NCI-H2081 (cell line): ENCODE measurements at regions not wholly inside any gene's neighbourhood (a gene's known extent, or its start where the extent isn't known, plus 50 kb on each side); places are given as distances from the start of the nearest gene placed in this dataset.
"Not testable (repeated sequence)": the region's sequence is repeated elsewhere in the genome, so short reads cannot be mapped to it uniquely, and the experiment has no call there.

Source experiments
- DNase-seq, 2 experiments: peaks; one replicate each; lab custom pipeline; 2025; lab: John Stamatoyannopoulos, UW

DNA sequence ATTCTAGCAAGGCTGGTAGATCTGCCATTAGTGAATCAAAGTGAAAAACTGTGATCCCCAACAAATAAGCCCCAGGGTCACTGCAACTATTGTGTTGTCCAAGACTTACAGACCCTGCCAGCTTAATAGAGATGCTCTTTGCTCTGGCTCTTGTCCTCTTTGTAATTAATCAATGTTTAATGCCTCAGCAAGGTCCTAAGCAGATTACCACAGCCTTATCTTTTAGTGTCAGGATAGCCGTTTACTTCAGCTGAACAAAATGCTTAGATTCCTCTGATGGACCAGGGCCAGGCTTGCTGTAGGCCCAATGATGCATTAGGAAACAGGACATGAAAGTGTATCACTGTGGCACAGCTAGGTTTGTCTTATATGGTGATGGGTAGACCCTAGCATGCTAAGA is 353.3 kb downstream of the HACE1 start:
- DNase-seq: no peak

GRCh38 chr6:104505838-104506237 is 353.9 kb downstream of the HACE1 start:
- DNase-seq: no peak

DNA sequence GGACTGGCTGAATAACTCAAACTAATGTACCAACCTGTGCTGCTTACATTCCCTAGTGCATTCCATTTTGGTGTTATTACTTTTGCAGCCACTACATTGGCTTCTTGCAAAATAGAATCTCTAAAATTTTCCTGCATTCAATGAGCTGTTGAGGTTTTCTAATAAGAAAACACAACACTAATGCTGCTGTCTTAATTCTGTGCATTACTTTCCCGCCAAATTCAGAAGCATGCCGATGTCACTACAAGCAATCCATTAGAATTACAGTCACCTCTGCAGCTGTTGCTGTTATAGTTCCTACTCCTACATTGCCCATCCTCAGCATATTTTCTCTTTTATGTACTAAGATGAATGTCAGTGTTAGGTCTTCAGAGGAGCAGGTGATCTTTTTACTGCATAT is 359.5 kb downstream of the HACE1 start:
- no peak for DNase-seq

GRCh38 chr6:104486035-104486434 is 373.7 kb downstream of the HACE1 start:
- no peak for DNase-seq

DNA sequence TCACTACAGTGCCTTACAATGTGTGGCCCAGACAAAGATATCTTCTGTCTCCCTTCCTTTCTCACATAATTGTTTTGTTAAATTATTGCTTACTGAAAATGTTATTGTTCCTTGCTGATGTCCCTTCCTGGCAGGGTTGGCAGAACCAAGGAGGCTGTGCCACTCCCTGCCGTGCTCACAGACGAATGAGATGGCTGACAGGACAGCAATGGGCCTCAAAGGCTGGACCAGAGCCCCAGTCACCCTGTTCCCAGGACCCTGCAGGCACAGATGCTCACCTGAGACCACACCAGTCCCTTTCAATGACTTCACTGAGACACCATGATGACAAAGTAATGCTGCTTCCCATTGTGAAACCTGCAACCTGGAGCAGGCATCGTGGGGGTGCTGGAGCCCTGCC is 375.1 kb downstream of the HACE1 start:
- DNase-seq: peak; percentile 19 to 58

DNA sequence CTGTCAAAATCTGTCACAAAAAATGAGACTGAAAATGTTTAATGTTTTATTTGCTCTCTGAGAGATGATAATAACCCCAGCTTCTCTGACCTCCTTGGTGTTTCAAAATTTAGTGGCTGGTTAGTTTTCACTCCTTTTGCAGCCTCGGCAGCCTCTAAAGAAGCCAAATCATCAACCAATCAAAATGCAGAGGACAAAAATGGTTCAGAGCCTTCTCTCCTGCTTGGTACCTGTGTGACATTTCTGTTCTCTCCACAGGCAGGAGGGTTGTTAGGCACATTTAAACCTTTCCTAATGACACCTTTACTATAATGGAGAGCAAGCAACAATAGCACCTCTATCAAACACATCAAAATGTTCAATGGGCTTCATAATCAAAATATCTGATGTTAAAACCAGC is 375.5 kb downstream of the HACE1 start:
- peak in 1 of 2 experiments; percentile 0 for DNase-seq

DNA sequence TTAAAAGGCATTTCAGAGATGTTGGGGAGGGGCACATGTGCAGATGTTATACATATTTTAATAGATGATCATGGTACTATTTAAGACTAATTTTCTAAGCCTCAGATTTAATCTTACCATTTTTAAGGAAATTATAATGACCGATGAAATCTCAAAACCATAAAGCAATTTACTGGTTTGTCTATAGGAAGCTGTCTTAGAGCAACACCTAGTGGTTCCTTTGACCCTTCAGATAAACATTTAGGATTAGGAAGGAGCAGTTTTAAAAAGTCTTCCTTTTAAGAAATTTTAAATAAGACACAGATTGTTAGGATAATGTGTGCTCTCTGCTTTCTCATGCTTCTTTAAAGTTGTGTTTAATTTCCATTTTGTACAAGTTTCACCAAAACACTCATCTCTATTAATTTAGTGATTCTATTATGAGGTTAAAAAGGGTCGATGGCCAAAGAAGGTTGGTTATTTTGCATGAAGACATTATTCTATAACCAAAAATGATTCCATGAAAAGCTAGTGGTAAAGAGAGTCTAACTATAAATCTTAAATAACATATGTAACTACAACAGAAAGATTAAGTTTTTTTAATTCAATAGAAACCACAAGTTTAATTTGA is 376.4 kb downstream of the HACE1 start:
- DNase-seq: peak in 1 of 2 experiments; percentile 24

DNA sequence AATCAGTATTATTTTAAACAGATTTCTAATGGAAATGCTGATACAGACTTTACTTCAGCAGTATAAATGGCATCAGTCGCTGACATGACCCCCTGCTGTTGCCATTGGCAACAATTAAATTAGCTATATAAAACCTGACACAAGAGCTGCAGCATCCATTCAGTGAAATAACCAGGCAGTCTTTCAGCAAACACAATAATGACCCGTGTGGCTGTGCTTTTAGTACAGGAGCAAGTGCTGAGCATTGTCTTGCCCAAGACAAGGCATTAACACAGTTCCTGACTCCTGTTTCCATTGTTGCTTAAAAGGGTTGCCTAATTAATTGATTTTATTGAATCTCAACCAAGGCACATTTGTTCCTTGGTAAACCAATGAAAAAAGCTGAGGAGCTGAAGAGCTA is 382.1 kb downstream of the HACE1 start:
- DNase-seq: no peak

DNA sequence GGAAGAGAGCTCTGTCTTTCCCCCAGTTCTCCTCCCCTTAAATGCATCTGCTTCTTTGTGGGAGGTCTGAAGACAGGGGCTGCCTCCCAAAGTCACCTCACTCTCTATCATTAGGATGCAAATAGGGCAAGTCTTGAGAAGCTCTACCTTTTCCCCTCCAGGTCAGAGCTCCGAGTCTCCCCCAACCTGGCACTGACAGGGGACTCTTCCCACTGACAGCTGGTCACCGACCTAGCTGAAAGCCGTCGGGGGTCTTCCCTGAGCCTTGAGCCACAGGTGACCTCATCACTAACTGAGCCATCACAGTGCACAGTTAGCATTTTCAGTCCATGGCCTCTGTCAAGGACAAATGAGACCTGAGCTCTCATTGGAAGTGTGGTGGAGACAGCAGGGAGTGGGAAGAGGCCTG is 386.7 kb downstream of the HACE1 start:
- no peak for DNase-seq

GRCh38 chr6:104472021-104472901 is 387.5 kb downstream of the HACE1 start:
- peak; percentile 60 to 90 for DNase-seq

- no peak for DNase-seq
Measured at GRCh38 chr6:104466306-104466705, 393.4 kb downstream of the HACE1 start.

DNA sequence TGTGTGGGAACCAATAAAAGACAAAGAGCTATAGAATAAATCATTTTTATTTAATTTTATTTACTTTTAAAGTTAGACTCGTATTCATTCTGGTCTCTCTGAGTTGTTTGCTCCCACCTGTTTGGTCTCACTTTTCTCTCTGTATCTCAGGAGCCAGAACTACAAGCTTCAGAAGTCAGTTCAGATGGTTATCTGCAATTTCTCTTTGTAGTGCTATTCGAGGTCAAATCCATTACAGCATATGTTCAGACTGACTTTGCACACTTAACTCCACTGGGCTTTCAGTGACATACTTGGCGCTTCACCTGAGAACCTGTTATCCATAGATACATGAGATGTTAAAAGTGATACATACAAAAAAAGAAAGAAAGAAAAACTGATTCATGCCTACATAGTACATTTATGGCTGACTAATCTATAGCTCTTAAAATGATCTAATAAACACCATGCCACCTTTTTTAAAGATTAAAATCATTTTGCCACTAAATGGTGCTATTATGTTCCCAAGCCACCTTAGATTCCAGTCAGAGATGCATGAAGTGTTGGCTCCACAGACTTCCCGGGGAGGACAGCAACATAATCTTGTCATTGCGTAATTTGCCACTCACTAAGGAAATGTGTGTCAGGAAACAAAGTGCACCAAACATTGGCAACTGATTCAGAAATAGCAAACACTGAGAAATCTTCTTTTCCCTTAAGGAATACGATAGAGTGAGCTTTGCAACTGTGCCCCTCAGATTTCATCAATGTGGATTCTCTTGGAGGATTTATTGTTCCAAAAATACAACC is 396.7 kb downstream of the HACE1 start:
- no peak for DNase-seq

- DNase-seq: no peak
Measured at GRCh38 chr6:104460738-104461483, 398.8 kb downstream of the HACE1 start.

- no peak for DNase-seq
Measured at GRCh38 chr6:104459543-104459942, 400.2 kb downstream of the HACE1 start.

DNA sequence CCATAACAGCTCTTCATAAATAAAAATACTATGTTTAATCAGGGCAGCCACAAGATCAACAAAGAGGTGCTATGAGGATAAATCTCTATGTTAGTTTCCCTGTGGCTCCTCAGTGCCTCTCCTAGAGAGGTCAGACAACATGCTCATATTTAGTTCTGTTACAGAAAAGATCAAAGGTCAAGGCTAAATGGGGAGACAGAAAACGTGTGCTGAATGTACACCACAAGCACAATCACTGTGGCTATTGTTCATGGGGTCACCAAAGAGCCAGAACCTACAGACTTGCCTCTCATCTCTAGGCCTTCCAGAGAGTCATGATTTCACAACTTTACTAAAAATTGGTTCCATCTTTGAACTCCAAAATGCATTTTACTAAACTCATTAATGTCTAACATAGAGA is 409.8 kb downstream of the HACE1 start:
- no peak for DNase-seq

DNA sequence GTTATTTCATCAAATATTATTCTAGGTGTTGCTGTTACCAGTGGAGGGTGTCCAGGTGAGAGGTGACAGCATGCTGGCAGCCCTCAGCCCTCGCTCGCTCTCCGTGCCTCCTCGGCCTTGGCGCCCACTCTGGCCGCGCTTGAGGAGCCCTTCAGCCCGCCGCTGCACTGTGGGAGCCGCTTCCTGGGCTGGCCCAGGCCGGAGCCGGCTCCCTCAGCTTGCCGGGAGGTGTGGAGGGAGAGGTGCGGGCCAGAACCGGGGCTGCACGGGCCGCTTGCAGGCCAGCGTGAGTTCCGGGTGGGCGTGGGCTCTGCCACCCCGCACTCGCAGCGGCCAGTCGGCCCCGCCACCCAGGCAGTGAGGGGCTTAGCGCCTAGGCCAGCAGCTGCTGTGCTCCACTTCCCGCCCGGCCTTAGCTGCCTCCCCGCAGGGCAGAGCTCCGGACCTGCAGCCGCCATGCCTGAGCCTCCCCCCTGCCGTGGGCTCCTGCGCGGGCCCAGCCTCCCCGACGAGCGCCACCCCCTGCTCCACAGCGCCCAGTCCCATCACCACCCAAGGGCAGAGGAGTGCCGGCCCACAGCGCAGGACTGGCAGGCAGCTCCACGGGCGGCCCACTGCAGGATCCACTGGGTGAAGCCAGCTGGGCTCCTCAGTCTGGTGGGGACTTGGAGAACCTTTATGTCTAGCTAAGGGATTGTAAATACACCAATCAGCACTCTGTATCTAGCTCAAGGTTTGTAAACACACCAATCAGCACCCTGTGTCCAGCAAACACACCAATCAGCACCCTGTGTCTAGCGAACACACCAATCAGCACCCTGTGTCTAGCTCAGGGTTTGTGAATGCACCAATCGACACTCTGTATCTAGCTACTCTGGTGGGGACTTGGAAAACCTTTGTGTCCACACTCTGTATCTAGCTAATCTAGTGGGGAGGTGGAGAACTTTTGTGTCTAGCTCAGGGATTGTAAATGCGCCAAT is 413.3 kb downstream of the HACE1 start:
- DNase-seq: not testable (repeated sequence)

DNA sequence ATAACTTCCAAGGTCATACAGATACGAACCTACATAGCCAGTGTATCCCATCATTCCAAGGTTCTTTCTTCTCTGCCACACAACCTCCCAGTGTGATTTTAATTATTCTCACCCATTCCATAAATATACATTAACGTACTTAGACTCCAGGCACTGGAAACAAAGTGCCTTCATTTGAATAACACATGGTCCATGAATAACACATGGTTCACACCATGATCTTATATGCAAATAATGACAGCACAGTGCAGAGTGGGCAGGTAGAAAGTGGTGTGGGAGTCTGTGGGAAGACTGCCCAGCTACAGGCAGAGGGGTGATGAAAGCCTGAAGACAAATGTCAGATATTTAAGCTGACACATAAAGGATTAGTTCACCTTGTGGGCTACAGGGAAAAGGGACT is 425.2 kb downstream of the HACE1 start:
- DNase-seq: no peak

GRCh38 chr6:104431096-104431495 is 428.6 kb downstream of the HACE1 start:
- no peak for DNase-seq

DNA sequence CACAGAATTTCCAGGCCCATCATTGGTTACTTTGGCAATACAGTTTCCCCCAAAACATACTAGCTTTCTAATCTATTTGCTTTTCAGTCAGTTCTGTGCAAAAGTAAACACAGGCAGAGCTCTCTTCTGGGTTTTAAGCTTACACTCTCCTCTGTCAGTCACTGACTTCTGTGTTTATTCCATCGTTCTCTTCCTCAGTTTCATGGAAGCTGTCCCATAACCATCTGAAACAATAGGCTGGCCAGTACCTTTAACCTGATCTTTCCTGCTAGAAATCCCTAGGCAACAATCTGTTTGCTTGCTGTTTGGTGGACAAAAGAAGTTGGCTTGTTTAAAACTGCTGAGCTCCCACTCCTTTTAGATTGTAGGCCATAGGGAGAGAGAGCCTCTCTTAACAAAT is 431.5 kb downstream of the HACE1 start:
- DNase-seq: no peak

DNA sequence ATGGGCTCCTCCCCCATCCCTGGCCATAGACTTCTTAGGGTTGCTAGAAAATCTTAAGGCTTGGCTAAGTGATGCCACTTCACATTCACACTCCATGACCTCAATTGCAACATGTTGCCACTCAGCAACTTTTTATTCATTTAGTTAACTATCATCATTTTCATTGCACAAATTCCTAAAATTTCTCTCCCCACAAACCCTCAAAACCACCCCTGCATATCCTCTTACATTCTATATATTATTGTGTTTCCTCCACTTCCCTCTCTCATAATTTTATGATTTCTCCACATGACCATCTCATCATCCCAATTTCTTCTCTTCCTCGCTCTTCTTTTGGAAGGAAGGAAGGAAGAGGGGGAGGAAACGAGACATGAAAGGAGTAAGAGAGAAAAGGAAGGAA is 436.0 kb downstream of the HACE1 start:
- DNase-seq: no peak

DNA sequence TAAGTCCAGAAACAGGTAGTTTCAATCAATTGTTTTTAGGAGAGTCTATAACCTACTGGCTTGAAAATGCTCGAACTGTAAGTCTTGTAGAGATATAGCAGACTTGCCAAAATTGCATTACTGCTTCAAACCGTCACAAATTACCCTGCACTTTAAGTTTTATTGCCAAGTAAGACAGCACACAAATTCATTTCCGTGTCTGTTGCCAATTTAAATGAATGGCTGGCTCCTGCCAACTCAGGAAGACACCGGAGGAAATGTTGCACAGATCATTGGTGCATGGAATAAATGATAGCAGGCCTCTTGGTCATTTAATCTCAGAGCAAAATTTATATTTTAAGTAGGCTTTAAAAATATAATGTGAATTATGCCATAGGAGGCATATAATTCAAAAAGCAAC is 438.1 kb downstream of the HACE1 start:
- no peak for DNase-seq
